CD14-positive monocyte (primary cell): ENCODE measurements at regions not wholly inside any gene's neighbourhood (a gene's known extent, or its start where the extent isn't known, plus 50 kb on each side); places are given as distances from the start of the nearest gene placed in this dataset.

Source experiments
- DNase-seq, 3 donors: peaks; one replicate each; pipeline ENCODE4 v3.0.0-alpha.2; 2011 to 2022
- H2AFZ ChIP-seq: 2 replicates; pipeline ENCODE4 v1.6.0; 2012; ENCODE audit warnings: mild to moderate bottlenecking, low read depth, low read length, inconsistent platforms; ENCODE audit not compliant: insufficient read depth, poor library complexity, severe bottlenecking
- H3K27ac ChIP-seq, 2 donors: 1 replicate in 1 of 2; 2 replicates in 1 of 2; pipeline ENCODE4 v1.5.1; 2012 to 2013; ENCODE audit warnings: low read length in 2 of 2, control low read depth in 1 of 2, inconsistent platforms in 1 of 2, low read depth in 1 of 2, mild to moderate bottlenecking in 1 of 2
- H3K27me3 ChIP-seq, 2 donors: one replicate each; pipeline versions ENCODE4 v1.6.0 to v1.6.1; 2011 to 2013; ENCODE audit warnings: low read length in 2 of 2; ENCODE audit not compliant: control insufficient read depth in 2 of 2, insufficient read depth in 2 of 2
- H3K36me3 ChIP-seq, 2 donors: replicated peaks in 1 of 2; 1 replicate in 1 of 2; 2 replicates in 1 of 2; pipeline versions ENCODE4 v1.5.1 to v1.6.1; 2012 to 2013; ENCODE audit warnings: low read length in 2 of 2, control low read depth in 1 of 2, inconsistent platforms in 1 of 2, mild to moderate bottlenecking in 1 of 2; ENCODE audit not compliant: insufficient read depth in 2 of 2, control insufficient read depth in 1 of 2
- H3K4me1 ChIP-seq, 2 donors: 1 replicate in 1 of 2; 2 replicates in 1 of 2; pipeline versions ENCODE4 v1.5.1 to v1.6.1; 2012 to 2013; ENCODE audit warnings: low read length in 2 of 2, control low read depth in 1 of 2, inconsistent platforms in 1 of 2, mild to moderate bottlenecking in 1 of 2, moderate library complexity in 1 of 2; ENCODE audit not compliant: insufficient read depth in 2 of 2, control insufficient read depth in 1 of 2
- H3K4me2 ChIP-seq: replicated peaks from 2 replicates; pipeline ENCODE3; 2012; ENCODE audit warnings: low read length, moderate library complexity, mild to moderate bottlenecking; ENCODE audit not compliant: poor library complexity, severe bottlenecking; ENCODE audit errors: extremely low read depth
- H3K4me3 ChIP-seq, 3 experiments: fragments of 200-600 bp in 1 of 3; sonication (generic) in 1 of 3; replicated peaks in 1 of 3; 1 replicate in 2 of 3; 2 replicates in 1 of 3; pipeline ENCODE4 v1.5.1; 2011 to 2013; ENCODE audit warnings: low read length in 3 of 3, mild to moderate bottlenecking in 3 of 3, control low read depth in 2 of 3, low read depth in 2 of 3, inconsistent platforms in 1 of 3, moderate library complexity in 1 of 3
- H3K79me2 ChIP-seq: 2 replicates; pipeline ENCODE4 v1.6.0; 2012; ENCODE audit warnings: mild to moderate bottlenecking, control low read depth, inconsistent platforms, low read length, moderate library complexity; ENCODE audit not compliant: insufficient read depth
- H3K9ac ChIP-seq: 2 replicates; pipeline ENCODE4 v1.6.0; 2017; ENCODE audit warnings: low read length, mild to moderate bottlenecking; ENCODE audit not compliant: insufficient read depth, poor library complexity, severe bottlenecking
- H3K9me3 ChIP-seq, 2 donors: replicated peaks in 1 of 2; 1 replicate in 1 of 2; 2 replicates in 1 of 2; pipeline versions ENCODE4 v1.5.1 to v1.6.1; 2012 to 2013; ENCODE audit warnings: low read length in 2 of 2, control low read depth in 1 of 2; ENCODE audit not compliant: control insufficient read depth in 1 of 2, insufficient read depth in 1 of 2
- H4K20me1 ChIP-seq: 2 replicates; pipeline ENCODE4 v1.6.0; 2012; ENCODE audit warnings: mild to moderate bottlenecking, low read length, control low read depth, moderate library complexity; ENCODE audit not compliant: insufficient read depth
- H3K27ac Mint-ChIP-seq, 7 donors: one replicate each; pipeline ENCODE4 v1.8.0; 2020; ENCODE audit warnings: mild to moderate bottlenecking in 7 of 7, mixed read lengths in 7 of 7, moderate library complexity in 6 of 7, inconsistent platforms in 2 of 7
- H3K27me3 Mint-ChIP-seq, 3 donors: one replicate each; pipeline ENCODE4 v1.8.0; 2021 to 2022; ENCODE audit warnings: low read depth in 3 of 3, mild to moderate bottlenecking in 3 of 3, mixed read lengths in 3 of 3, moderate library complexity in 3 of 3, inconsistent platforms in 1 of 3
- H3K36me3 Mint-ChIP-seq, 2 donors: one replicate each; pipeline ENCODE4 v1.8.0; 2020; ENCODE audit warnings: mixed read lengths in 2 of 2, inconsistent platforms in 1 of 2, mild to moderate bottlenecking in 1 of 2
- H3K4me1 Mint-ChIP-seq: one replicate; pipeline ENCODE4 v1.8.0; 2020; ENCODE audit warnings: mild to moderate bottlenecking, mixed read lengths
- H3K4me3 Mint-ChIP-seq, 2 donors: one replicate each; pipeline ENCODE4 v1.8.0; 2020; ENCODE audit warnings: mild to moderate bottlenecking in 2 of 2, mixed read lengths in 2 of 2, moderate library complexity in 1 of 2
- H3K9me3 Mint-ChIP-seq, 7 donors: one replicate each; pipeline ENCODE4 v1.8.0; 2020 to 2022; ENCODE audit warnings: mixed read lengths in 7 of 7, mild to moderate bottlenecking in 6 of 7, moderate library complexity in 6 of 7, inconsistent platforms in 2 of 7
- CTCF ChIP-seq: fragments of 200-600 bp; IDR thresholded peaks from one replicate; pipeline ENCODE4 v1.8.0; 2022; ENCODE audit warnings: antibody characterized with exemption, mild to moderate bottlenecking
- WGBS: methylation state at CpG from one replicate; pipeline ENCODE4 v1.1.5; 2013; ENCODE audit warnings: missing lambda C conversion rate; ENCODE audit not compliant: insufficient coverage; 5-methylcytosine and 5-hydroxymethylcytosine counted together
- intact Hi-C, 2 donors: fragments of 100-400 bp; cut with micrococcal nuclease; formaldehyde crosslinking; loops; one replicate each; pipeline versions ENCODE4 v1.15.0 to v1.15.1; 2023

DNA sequence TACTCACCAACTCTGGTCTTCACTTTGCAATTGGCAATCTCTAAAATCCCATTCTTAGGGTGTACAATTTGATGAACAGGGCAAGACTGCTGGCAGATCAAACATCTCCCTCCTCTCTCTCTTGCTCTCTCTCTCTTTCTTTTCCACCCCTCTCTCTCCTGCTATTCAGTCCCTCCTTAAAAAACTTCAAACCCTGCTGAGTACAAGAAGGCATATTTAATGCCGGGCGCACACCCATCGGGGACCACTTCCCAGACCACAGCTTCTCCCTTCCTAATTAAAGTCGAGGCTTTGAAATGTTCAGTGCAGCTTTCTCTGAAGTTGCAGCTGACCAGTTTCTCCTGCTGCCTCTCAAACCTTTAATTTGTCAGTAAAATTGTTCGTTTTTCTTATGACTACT, 185.4 kb upstream of the CDH11 start:
- Mint-ChIP-seq H3K27me3 (peaks cover 0 to 5% (median 0%) of the 10 kb centered on the region in 3 donors), H3K4me1 (no peaks in the 10 kb centered on the region), H3K27ac (no peak overlapping the region), H3K4me3 (no peak overlapping the region), H3K9me3 (no peaks in the 10 kb centered on the region), H3K36me3 (no peaks in the 10 kb centered on the region)
- WGBS: 100% methylated on average over 3 of the region's 5 CpGs
- Histone ChIP-seq H3K9ac (no peak overlapping the region), H3K4me2 (no peak overlapping the region), H3K4me1 (no peaks in the 10 kb centered on the region), H3K27me3 (no peaks in the 10 kb centered on the region), H2AFZ (no peak overlapping the region), H3K79me2 (no peaks in the 10 kb centered on the region), H3K4me3 (no peak overlapping the region), H3K36me3 (no peaks in the 10 kb centered on the region), H4K20me1 (no peaks in the 10 kb centered on the region), H3K27ac (no peak overlapping the region), H3K9me3 (no peaks in the 10 kb centered on the region)
- intact Hi-C loops: no loop called here
- no peak for DNase-seq
- no peak for TF ChIP-seq CTCF

GRCh38 chr16:65306722-65307121, 184.9 kb upstream of the CDH11 start:
- H4K20me1 ChIP-seq: no peaks in the 10 kb centered on the region
- H3K9me3 ChIP-seq: no peaks in the 10 kb centered on the region
- intact Hi-C loops: no loop called here
- H3K4me1 ChIP-seq: no peaks in the 10 kb centered on the region
- H3K4me2 ChIP-seq: no peak overlapping the region
- DNase-seq: no peak
- H3K4me1 Mint-ChIP-seq: no peaks in the 10 kb centered on the region
- no peaks in the 10 kb centered on the region for H3K36me3 ChIP-seq
- H3K4me3 ChIP-seq: no peak overlapping the region
- no peak overlapping the region for H3K9ac ChIP-seq
- no peaks in the 10 kb centered on the region for H3K36me3 Mint-ChIP-seq
- TF ChIP-seq CTCF: no peak
- no peaks in the 10 kb centered on the region for H3K79me2 ChIP-seq
- no peaks in the 10 kb centered on the region for H3K27me3 ChIP-seq
- H2AFZ ChIP-seq: no peak overlapping the region
- WGBS: 38% methylated on average over 1 of the region's 2 CpGs
- no peaks in the 10 kb centered on the region for H3K9me3 Mint-ChIP-seq
- H3K27ac Mint-ChIP-seq: no peak overlapping the region
- no peak overlapping the region for H3K27ac ChIP-seq
- peaks cover 0 to 5% (median 0%) of the 10 kb centered on the region in 3 donors for H3K27me3 Mint-ChIP-seq
- no peak overlapping the region for H3K4me3 Mint-ChIP-seq
